GM19351 (cell line): ENCODE measurements at regions not wholly inside any gene's neighbourhood (a gene's known extent, or its start where the extent isn't known, plus 50 kb on each side); places are given as distances from the start of the nearest gene placed in this dataset.
"Not testable (repeated sequence)": the region's sequence is repeated elsewhere in the genome, so short reads cannot be mapped to it uniquely, and the experiment has no call there.

ENCODE experiments used
- ATAC-seq: cut with Tn5 transposase; IDR thresholded peaks from one replicate; pipeline ENCODE4 v1.9.1; 2021; ENCODE audit warnings: mild to moderate bottlenecking, moderate library complexity; ENCODE audit not compliant: unreplicated experiment

DNA sequence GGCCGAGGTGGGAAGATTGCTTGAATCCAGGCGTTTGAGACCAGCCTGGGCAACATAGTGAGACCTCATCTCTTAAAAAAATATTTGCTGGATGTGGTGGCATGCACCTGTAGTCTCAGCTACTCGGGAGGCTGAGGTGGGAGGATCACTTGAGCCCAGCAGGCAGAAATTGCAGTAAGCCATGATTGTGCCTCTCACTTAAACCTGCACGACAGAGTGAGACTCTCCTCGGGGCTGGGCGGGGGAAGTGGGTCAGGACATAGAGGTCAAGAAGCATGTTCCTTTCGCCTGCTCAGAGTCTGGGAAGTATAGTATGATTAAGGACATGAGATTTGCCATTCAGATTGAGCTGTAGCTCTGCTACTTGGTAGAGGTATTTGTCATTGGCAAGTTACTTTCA lies 52.3 kb downstream of the SEPTIN7 start:
- not testable (repeated sequence) for ATAC-seq

DNA sequence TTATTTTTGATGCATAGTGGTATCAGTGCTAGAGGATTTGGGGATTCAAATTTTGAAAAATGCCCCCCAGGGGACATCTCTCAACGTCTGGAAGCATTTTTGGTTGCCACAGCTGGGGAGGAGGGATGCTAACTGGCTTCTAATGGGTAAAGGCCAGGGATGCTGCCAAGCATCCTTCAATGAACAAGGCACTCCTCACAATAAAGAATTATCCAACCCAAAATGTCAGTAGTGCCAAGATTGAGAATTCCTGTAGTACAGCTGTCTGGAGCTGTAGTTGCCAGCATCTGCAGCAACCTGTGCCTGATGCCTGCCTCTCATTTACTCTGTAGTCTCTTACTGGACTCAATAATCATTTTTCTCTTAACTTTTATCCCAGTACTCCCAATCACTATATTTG lies 53.5 kb downstream of the SEPTIN7 start:
- ATAC-seq: no peak

DNA sequence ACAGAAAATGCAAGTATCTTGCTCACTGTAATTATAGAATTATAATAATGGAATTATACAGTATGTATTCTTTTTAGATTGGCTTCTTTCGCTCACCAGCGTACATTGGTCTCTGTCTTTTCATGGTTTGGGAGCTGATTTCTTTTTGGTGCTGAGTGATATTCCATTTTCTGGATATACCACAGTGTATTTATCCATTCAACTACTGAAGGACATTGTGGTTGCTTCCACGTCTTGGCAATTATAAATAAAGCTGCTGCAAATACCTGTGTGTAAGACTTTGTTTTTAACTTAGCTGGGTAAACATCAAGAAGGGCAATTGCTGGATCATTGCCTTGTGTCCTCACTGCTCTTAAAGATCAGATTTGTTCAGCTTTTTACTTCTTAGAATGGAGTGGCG lies 55.3 kb downstream of the SEPTIN7 start:
- ATAC-seq: no peak

DNA sequence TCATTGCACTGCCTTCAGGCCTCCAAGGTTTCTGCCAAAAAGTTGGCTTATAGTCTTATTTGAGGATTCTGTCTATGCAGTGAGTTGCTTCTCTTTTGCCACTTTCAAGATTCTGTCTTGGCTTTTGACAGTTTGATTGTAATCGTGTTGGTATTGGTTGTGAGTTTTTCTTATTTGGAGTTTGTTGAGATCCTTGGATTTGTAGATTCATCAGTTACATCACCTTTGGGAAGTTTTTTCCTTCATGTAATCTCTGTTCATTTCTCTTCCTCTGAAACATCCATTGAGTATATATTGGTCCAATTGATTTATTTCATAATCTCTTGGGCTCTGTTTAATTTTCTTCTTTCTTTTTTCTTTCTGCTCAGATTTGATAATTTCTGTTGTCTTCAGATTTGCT lies 59.8 kb downstream of the SEPTIN7 start:
- ATAC-seq: no peak

DNA sequence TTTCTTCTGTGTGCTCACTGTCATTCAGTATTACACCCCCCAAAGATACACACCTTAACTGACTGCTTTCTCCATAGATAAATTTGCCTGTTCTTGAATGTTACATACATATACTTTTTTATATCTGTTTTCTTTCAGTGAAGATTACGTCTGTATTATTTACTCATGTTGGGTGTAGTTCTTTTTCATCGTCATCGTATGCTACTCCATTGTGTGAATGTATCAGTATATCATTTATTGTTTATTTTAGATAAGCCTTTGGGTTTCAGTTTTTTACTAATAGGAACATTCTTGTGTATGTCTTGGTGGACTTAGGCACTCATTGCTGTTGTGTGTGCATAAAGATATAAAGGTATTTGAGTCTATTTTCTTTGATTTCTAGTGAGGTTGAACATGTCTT lies 64.4 kb downstream of the SEPTIN7 start:
- no peak for ATAC-seq

DNA sequence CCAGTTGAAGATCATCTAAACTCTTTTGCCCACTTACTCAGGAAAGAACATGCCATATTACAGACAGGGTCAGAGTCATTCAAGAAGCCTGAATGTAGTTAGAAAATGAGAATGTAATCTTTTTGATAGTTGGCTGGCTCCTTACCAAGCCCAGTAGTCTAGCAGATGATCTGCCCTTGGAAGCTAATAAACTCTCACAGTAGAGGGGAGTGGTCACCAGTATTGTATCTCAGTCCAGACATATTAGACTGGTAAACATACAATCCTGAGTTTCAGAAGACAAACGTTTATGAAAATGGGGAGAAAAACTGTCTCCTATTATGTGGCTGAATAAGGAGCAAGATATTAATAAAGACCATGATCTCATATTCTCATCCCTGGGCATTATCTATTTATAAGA lies 65.3 kb downstream of the SEPTIN7 start:
- ATAC-seq: no peak

DNA sequence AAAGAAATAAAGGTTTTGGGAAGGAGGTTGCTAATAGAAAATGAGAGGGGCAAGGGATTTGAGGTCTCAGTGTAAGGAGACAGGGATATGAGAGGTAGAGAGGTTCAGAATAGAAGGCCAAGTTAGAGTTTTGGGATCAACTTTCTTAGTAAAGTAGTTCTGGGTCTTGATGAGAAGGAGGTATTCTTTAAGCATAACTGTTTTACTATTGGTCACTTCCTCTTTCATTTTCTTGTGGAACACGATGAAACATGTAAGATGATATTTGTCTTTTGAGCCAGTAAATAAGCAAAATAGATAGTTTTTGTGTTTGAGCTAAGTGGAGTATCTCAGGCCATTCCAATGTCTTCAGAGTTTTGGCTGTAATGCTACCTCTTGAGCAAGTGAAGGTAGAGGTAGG lies 68.3 kb downstream of the SEPTIN7 start:
- not testable (repeated sequence) for ATAC-seq

DNA sequence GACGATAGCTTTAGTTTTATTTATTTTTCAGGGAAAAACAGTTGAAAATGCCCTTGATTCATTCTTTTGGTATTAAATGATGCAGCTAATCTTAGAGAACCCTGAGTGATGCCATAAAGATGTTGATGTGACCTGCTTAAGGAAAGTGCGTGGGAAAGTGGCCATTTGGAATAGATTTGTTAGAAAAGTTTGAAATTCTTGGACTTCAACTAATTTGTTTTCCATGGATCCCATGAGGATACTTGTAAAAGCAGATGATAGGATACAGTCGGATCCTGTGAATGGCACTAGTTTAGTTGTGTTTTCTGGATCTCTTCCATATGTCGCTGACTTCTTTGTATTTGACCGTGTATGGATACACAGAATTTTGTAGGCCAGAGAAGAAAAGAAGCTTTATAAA lies 69.0 kb downstream of the SEPTIN7 start:
- ATAC-seq: no peak

DNA sequence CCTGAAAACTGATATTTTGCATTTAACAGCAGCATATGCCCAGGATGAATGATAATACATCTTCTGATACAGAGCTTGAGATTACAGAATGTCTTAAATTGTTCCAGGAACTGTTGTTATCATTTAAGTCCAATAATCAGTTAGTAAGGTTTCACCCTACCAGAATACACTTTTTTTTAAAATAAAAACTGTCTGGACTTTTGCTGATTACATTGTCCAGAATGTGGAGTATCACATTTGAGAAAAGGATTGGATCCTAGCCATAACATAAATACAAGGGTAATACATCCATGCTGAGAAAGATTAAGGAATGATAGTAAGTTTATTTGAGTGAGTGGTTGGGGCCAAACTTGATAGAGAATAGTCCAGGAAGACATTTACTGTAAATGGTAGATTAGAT lies 71.0 kb downstream of the SEPTIN7 start:
- ATAC-seq: no peak

DNA sequence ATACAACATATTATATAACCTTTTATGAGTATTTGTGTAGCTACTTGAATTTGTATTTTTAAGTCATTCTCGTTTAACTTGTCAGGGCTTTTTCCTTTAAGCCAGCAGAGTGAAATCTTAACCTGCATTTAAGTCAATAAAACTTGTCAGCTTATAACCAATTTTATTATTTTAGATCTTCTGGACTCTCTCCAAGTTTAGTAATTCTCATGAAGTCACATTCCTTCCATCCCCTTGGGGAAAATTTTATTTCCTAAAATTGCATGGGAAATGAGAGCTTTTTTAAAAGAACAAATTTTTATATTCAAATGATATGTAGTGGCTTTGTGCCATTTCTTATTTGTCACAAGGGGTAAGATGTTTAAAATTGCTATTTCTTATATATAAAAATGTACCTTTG lies 74.0 kb downstream of the SEPTIN7 start:
- no peak for ATAC-seq

DNA sequence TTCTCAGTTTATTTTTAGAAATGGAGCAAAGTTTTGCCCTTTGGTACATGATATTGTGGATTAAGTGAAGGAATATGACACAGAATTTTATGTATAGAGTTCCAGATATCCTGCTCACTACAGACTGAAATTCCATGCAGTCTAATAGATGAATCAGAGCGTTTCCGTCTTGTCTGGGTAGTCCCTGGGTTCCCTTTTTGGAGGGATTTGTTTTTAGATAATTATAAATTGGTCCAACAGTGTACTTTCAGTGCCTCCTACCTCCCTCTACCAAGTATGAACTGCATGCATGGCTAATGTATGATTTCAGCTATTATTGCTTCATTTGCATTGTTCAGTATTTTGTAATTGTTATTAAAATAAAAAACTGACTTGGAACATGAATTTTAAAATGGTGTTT lies 74.4 kb downstream of the SEPTIN7 start:
- ATAC-seq: no peak

DNA sequence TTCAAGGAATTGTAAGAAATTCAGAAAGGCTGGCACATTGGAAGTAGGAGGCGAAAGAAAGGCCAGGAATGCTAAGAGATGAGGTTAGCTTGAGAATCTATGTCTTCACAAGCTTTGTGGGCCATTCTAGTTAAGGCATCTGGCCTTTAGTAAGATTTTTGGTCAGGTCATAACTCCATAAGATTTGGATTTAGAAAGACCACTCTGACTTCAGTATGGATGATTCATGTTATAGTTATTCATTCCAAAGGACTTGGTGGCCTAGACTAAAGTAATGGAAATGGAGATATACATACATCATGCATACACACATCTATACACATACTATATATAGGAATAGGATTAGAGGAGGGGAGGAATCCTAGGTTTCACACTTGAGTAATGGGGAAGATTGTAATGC lies 77.5 kb downstream of the SEPTIN7 start:
- ATAC-seq: no peak

DNA sequence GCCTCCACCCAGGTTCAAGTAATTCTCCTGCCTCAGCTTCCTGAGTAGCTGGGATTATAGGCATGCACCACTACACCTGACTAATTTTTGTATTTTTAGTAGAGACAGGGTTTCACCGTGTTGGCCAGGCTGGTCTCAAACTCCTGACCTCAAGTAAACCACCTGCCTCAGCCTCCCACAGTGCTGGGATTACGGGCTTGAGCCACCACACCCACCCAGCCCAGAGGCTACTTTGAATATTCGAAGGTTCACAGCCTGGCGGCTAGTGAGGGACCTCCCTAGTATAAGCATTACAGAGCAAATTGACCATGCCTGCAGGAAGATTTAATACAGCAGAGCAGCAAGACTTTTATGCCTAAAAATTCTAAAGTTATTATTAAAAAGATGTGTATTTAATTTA lies 86.6 kb downstream of the SEPTIN7 start:
- not testable (repeated sequence) for ATAC-seq

DNA sequence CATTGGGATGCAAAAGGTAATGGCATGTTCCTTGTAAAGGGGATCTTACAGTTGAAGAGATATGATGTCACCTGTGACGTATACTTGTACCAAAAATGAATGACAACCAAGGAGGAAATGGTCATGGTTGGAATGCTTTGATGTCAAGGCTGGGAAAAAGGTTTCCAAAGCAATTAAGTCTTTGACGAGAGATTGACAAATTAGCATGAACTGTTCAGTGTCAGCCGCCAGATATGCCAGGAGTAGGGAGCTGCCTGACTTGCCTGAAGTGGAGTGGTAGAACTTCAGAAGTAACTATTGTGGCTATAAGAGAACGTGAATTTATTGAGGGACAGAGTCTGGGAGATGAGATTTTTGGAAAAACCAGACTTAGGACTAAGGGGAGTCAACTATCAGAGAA lies 88.1 kb downstream of the SEPTIN7 start:
- ATAC-seq: no peak

DNA sequence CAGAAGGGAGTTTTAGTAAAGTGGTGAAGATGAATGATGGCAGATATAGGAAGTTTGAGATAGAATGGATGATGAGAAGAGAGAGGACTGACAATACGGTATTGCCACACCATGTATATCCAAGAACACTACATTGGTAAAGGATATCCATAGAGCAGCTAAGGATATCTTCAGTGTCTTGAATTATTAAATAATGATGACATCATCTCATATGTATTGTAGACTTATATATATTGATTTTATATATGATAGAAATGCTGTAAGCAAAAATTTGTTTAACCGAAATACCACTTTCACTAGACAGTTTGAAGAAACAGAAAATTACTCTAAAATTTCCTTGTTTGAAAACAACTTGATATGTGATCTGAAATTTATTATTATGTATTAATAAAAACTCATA lies 89.0 kb downstream of the SEPTIN7 start:
- ATAC-seq: no peak

DNA sequence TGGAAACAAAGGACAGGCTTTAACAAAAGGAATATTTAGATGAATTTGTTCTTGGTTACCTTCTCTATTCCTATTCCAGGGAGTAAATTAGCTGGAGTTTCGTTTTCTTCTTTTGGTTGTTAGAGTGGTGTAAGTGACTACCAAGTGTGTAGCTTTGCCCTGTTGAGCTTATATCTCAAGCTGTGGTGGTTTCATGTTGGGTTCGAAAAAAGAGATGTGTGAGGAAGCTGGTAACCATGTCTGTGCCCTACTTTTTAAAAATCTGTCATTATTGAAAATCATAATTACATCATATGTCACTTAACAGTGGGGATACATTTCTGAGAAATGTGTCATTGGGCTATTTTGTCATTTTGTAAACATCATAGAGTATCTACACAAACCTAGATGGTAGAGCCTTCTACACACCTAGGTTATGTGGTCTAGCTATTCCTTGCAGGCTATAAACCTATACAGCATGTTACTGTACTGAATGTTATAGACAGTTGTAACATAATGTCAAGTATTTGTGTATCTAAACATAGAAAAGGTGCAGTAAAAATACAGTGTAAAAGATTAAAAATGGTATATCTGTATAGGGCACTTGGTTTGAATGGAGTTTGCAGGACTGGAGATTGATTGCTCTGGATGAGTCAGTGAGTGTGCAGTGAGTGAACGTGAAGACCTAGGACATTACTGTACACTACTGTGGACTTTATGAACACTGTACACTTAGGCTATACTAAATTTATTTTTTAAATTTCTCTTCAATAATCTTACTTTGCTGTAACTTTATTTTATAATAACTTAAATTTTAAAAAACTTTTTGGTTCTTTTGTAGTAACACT lies 90.4 kb downstream of the SEPTIN7 start:
- ATAC-seq: no peak

DNA sequence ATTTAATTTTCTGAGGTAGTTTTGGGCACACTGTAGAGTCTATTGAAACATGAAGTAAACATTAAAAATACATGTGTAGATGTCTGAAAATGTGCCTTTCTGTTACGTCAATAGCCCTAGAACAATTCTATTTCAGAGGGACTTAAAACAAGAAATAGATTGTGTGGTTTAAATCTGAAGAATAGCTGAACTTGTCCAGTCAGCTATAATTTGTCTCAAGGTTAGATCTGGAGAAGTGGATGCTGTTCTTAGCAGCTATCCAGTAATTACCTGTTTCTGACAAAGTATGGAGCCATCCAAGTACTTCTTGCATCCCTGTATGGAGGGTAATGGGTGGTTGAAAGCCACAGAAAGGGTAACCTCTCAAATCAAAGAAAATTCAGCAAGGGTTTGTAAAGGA lies 92.8 kb downstream of the SEPTIN7 start:
- no peak for ATAC-seq

DNA sequence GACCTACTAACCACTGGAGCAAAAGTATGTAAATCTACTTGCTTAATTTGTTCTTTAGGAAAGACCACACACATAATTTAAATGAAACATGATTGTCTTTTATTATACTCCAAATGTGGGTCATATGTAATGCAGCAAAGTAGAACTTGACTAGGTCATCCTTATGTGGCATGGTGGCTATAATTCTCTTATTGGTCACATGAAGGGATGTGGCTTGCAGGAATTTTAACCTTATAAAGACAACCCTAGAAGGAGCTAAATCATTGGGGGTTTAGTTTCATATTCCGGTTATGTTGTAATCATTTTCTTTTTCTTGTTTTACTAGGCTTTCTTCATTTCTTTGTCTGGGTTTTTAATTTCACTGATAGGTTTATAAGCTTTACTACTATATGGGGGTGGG lies 93.9 kb downstream of the SEPTIN7 start:
- ATAC-seq: no peak

DNA sequence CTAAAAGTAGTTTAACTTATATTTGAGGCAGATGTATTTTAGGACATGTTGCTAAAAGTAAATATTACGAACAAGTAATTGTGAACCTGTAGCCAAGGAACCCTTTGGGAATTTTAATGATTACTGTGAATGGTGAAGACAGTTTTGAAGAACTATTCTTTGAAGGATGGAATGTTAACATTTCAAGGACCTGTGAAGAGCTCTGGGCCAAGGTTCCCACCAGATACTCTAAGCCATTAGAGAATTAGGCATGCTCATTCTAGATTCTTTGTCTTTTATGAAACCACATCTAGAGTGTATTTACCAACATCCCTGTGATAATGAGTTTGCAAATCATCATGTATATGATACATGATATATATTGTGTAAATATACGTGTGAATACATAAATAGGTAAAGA lies 99.8 kb downstream of the SEPTIN7 start:
- no peak for ATAC-seq

DNA sequence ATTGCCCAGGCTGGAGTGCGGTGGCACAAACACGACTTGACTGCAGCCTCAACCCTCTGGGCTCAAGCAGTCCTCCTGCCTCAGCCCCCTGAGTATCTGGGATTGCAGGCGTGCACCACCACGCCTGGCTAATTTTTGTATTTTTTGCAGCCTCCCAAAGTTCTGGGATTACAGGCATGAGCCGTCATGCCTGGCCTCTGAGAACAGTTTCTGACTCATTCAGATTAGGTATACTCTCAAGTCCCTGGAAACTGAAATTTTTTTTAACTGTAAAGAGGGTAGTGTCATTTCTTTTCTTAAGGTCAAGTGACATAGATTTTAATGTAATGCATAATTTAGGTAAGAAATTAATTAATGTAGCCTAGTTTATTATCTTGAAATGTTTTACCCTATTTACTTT lies 104.7 kb downstream of the SEPTIN7 start:
- ATAC-seq: no peak

DNA sequence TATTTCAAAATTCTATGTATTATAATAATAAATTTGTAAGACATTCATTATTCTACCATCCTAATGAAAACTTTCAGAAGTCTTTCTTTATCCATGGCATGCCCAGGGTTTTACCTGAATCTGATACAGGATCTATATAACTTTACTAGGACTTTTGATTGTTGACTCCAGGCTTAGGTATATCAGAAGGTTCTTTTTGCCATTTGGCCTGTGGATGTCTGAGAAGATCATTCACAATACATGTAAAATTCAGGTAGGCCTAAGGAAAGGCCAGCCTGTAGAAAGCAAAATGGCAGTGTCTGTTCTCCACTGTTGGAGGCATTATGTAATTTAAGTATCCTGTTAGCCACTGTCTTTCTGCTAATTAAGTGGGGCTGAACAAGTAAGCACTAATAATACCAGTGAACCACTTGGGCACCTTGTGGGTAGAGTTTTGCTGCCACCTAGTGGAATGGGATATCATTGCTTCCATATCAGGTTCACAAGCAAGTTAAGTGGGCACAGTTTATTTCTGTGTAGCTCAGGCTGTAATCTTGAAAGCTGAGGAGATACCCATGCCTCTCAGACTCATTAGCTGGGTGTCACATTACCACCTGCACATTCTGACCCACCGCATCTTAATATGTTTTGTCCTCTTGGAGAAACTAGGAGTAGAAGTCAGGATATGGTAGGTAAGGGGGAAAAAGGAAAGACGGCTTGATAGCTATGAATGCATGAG lies 105.5 kb downstream of the SEPTIN7 start:
- ATAC-seq: peak; percentile 84
